ENCODE measurements at regions not wholly inside any gene's neighbourhood (a gene's known extent, or its start where the extent isn't known, plus 50 kb on each side); places are given as distances from the start of the nearest gene placed in this dataset.

- TF ChIP-seq JUND (IDR thresholded peaks at IDR 0.05; ENCODE audit: low read depth) = no peak
- in situ Hi-C loops (cut with HindIII; ENCODE audit: low pct_unique_long_range_greater_than_20kb, low sequenced_read_pairs) = no loop called here
- DNase-seq (ENCODE audit: low read depth in 1 of 2, low spot score in 1 of 2) = no peak
Observed at GRCh38 chr12:29883525-29883924, 99.8 kb upstream of the TMTC1 start.

GRCh38 chr12:29882846-29883245, 99.1 kb upstream of the TMTC1 start:
- no peak for DNase-seq (ENCODE audit: low read depth in 1 of 2, low spot score in 1 of 2)
- no peak for TF ChIP-seq JUND (IDR thresholded peaks at IDR 0.05; ENCODE audit: low read depth)
- in situ Hi-C loops (cut with HindIII; ENCODE audit: low pct_unique_long_range_greater_than_20kb, low sequenced_read_pairs) = no loop called here

- DNase-seq (ENCODE audit: low read depth in 1 of 2, low spot score in 1 of 2) = no peak
- in situ Hi-C loops (cut with HindIII; ENCODE audit: low pct_unique_long_range_greater_than_20kb, low sequenced_read_pairs) = no loop called here
- TF ChIP-seq JUND (IDR thresholded peaks at IDR 0.05; ENCODE audit: low read depth) = no peak
Observed at GRCh38 chr12:29880987-29881386, 97.2 kb upstream of the TMTC1 start.

- no peak for TF ChIP-seq JUND (IDR thresholded peaks at IDR 0.05; ENCODE audit: low read depth)
- no peak for DNase-seq (ENCODE audit: low read depth in 1 of 2, low spot score in 1 of 2)
Observed at GRCh38 chr12:29879606-29880308, 96.0 kb upstream of the TMTC1 start.

GRCh38 chr12:29869946-29870345, 86.2 kb upstream of the TMTC1 start:
- in situ Hi-C loops (cut with HindIII; ENCODE audit: low pct_unique_long_range_greater_than_20kb, low sequenced_read_pairs) = no loop called here
- no peak for DNase-seq (ENCODE audit: low read depth in 1 of 2, low spot score in 1 of 2)
- TF ChIP-seq JUND (IDR thresholded peaks at IDR 0.05; ENCODE audit: low read depth) = no peak

More at GRCh38 chr12:29879606-29880308, 96.0 kb upstream of the TMTC1 start:
- in situ Hi-C loops (cut with HindIII; ENCODE audit: low pct_unique_long_range_greater_than_20kb, low sequenced_read_pairs) = no loop called here

- in situ Hi-C loops (cut with HindIII; ENCODE audit: low pct_unique_long_range_greater_than_20kb, low sequenced_read_pairs) = no loop called here
- TF ChIP-seq JUND (IDR thresholded peaks at IDR 0.05; ENCODE audit: low read depth) = no peak
Observed at GRCh38 chr12:29867823-29868222, 84.1 kb upstream of the TMTC1 start.

GRCh38 chr12:29863665-29864064, 79.9 kb upstream of the TMTC1 start:
- in situ Hi-C loops (cut with HindIII; ENCODE audit: low pct_unique_long_range_greater_than_20kb, low sequenced_read_pairs) = no loop called here
- TF ChIP-seq JUND (IDR thresholded peaks at IDR 0.05; ENCODE audit: low read depth) = no peak
- DNase-seq (ENCODE audit: low read depth in 1 of 2, low spot score in 1 of 2) = no peak

More at GRCh38 chr12:29867823-29868222, 84.1 kb upstream of the TMTC1 start:
- no peak for DNase-seq (ENCODE audit: low read depth in 1 of 2, low spot score in 1 of 2)

- in situ Hi-C loops (cut with HindIII; ENCODE audit: low pct_unique_long_range_greater_than_20kb, low sequenced_read_pairs) = no loop called here
- no peak for TF ChIP-seq JUND (IDR thresholded peaks at IDR 0.05; ENCODE audit: low read depth)
- no peak for DNase-seq (ENCODE audit: low read depth in 1 of 2, low spot score in 1 of 2)
Observed at GRCh38 chr12:29858270-29858786, 74.6 kb upstream of the TMTC1 start.

GRCh38 chr12:29847246-29847645, 63.5 kb upstream of the TMTC1 start:
- no peak for TF ChIP-seq JUND (IDR thresholded peaks at IDR 0.05; ENCODE audit: low read depth)
- DNase-seq (ENCODE audit: low read depth in 1 of 2, low spot score in 1 of 2) = no peak
- in situ Hi-C loops (cut with HindIII; ENCODE audit: low pct_unique_long_range_greater_than_20kb, low sequenced_read_pairs) = no loop called here

GRCh38 chr12:29844667-29845066, 60.9 kb upstream of the TMTC1 start:
- DNase-seq (ENCODE audit: low read depth in 1 of 2, low spot score in 1 of 2) = no peak
- no peak for TF ChIP-seq JUND (IDR thresholded peaks at IDR 0.05; ENCODE audit: low read depth)
- in situ Hi-C loops (cut with HindIII; ENCODE audit: low pct_unique_long_range_greater_than_20kb, low sequenced_read_pairs) = no loop called here

GRCh38 chr12:29843036-29843435, 59.3 kb upstream of the TMTC1 start:
- no peak for DNase-seq (ENCODE audit: low read depth in 1 of 2, low spot score in 1 of 2)

GRCh38 chr12:29838768-29839167, 55.0 kb upstream of the TMTC1 start:
- TF ChIP-seq JUND (IDR thresholded peaks at IDR 0.05; ENCODE audit: low read depth) = no peak
- no peak for DNase-seq (ENCODE audit: low read depth in 1 of 2, low spot score in 1 of 2)
- in situ Hi-C loops (cut with HindIII; ENCODE audit: low pct_unique_long_range_greater_than_20kb, low sequenced_read_pairs) = no loop called here

More at GRCh38 chr12:29843036-29843435, 59.3 kb upstream of the TMTC1 start:
- no peak for TF ChIP-seq JUND (IDR thresholded peaks at IDR 0.05; ENCODE audit: low read depth)
- in situ Hi-C loops (cut with HindIII; ENCODE audit: low pct_unique_long_range_greater_than_20kb, low sequenced_read_pairs) = no loop called here
